ENCODE measurements at regions not wholly inside any gene's neighbourhood (a gene's known extent, or its start where the extent isn't known, plus 50 kb on each side); places are given as distances from the start of the nearest gene placed in this dataset.
"Not testable (repeated sequence)": the region's sequence is repeated elsewhere in the genome, so short reads cannot be mapped to it uniquely, and the experiment has no call there.

GRCh38 chr14:106347890-106348755 is 821.7 kb downstream of the TMEM121 start:
- no peak for DNase-seq (ENCODE audit: low read depth in 2 of 2)

DNA sequence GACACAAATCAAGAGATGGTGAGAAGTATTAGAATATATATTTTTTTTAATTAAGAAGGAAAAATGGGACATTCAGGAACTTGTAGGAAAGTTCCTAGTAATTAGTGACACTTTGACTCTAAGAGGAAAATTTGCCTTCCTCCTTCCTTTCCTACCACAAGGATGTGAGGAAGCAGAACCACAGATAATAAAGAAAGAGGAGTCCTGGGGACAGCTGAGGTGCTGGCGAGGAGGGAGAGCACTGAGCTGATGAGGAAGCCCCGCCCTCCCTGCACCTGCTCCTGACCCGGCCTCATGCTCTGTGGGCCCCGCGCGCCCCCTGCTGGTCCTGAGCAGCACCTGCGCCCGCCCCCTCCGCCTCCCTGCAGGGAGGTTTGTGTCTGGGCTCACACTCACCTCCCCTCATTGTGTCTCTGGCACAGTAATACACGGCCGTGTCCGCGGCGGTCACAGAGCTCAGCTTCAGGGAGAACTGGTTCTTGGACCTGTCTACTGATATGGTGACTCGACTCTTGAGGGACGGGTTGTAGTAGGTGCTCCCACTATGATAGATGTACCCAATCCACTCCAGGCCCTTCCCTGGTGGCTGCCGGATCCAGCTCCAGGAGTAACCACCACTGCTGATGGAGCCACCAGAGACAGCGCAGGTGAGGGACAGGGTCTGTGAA is 822.6 kb downstream of the TMEM121 start:
- DNase-seq (ENCODE audit: low read depth in 2 of 2) = peak; percentile 31 to 82

- not testable (repeated sequence) for DNase-seq (ENCODE audit: low read depth in 2 of 2)
Observed at GRCh38 chr14:106349678-106350457, 823.5 kb downstream of the TMEM121 start.

GRCh38 chr14:106355007-106355791 is 828.8 kb downstream of the TMEM121 start:
- not testable (repeated sequence) for DNase-seq (ENCODE audit: low read depth in 2 of 2)

DNA sequence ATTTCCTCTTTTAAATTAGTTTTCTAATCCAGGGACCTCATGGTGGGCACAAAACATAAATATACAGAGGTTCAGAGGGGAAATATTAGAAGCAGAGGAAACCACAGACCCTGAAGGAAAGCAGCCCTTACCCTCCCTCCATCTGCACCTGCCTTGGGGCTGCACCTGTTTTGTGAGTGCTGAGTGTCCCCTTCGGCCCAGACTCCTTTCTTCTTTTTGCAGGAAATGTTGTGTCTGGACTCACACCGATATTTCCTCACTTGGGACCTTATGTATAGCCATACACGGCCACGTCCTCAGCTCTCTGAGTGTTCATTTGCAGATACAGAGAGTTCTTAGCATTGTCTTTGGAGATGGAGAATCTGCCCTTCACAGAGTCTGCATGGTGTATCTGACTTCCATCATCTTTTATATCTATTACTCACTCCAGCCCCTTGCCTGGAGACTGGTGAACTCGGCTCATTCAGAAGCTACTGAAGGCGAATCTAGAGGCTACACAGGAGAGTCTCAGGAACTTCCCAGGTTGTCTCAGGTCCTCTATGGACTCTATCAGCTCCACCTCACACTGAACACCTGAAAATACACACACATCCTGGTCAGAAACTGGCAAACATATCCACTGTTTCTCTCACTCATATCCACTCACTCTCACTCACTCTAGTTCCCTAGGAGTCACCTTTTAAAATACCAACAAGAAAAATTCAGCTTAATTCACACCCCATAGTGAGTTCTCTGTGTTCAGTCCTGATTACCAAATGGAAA is 829.7 kb downstream of the TMEM121 start:
- not testable (repeated sequence) for DNase-seq (ENCODE audit: low read depth in 2 of 2)

DNA sequence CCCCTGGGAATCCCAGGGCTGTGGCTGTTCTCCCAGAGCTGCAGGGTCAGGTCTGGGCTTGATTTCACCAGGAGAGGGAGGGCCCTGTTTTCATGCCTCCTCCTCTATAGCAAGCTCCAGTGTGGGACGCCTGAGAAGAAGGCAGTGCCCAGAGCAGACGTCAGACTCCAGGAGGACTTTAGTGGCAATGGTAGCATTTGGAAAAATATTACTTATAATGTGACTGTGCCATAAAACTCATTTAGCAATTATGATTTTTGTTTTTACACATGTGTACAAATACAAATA is 830.2 kb downstream of the TMEM121 start:
- not testable (repeated sequence) for DNase-seq (ENCODE audit: low read depth in 2 of 2)

DNA sequence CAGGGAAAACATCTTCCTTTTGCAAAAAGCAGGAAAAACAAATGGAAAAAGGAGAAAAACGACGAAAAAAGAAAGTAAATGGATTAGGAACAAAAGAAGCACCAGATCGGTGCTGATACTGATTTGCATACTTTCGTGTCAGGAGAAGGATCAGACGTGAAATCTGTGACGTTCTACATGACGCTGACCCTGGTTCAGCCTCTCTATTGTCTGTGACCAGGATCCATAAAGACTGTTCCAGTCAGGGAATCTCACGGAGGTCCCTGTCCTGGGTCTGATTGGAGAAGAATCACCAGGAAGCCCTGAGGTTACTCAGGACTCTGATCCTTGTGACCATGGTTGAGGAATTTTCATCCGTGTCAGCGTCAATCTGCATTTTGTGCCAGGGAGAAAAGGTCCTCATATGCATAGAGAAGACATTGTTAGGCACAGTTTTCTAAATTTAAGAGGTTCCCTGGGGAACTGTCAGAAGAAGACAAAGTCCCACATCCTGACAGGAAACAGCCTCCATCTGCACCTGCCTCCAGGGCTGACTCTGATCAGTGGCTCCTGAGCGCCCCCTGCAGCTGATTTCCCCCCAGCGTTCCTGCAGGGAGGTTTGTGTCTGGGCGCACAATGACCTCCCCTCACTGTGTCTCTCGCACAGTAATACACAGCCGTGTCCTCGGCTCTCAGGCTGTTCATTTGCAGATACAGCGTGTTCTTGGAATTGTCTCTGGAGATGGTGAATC is 832.9 kb downstream of the TMEM121 start:
- DNase-seq (ENCODE audit: low read depth in 2 of 2) = not testable (repeated sequence)

DNA sequence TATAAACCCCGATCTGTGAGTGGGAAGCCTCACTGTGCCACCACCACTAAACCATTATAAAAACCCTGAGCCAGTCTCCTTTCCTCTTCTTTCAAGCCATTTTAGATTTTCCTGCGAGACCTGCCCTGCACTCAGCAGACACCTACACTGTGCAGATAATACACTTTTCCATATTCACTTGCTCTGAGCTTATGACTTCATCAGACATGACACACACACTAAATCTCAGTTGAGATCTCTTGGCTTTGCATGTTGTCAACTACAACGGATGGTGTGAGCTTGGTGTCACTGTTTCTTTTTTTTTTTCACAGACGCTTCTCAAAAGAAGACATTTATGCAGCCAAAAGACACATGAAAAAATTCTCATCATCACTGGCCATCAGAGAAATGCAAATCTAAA is 839.0 kb downstream of the TMEM121 start:
- DNase-seq (ENCODE audit: low read depth in 2 of 2) = not testable (repeated sequence)

- not testable (repeated sequence) for DNase-seq (ENCODE audit: low read depth in 2 of 2)
Observed at GRCh38 chr14:106365894-106366293, 839.5 kb downstream of the TMEM121 start.

GRCh38 chr14:106366971-106367370 is 840.6 kb downstream of the TMEM121 start:
- not testable (repeated sequence) for DNase-seq (ENCODE audit: low read depth in 2 of 2)

DNA sequence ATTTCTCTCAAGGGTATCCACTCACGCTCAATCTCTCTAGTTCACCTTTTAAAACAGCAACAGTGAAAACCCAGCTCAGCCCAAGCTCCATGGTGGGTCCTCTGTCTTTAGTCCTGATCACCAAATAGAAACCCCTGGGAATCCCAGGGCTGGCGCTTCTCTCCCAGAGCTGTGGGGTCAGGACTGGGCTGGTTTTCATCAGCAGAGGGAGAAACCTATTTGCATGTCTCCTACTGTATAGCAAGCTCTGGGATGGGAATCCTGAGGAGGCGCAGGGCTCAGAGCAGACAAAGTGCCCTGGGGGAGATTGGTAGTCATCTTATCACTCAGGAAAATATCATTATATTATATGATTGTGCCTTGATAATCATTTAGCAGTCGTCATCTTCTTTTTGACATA is 843.1 kb downstream of the TMEM121 start:
- DNase-seq (ENCODE audit: low read depth in 2 of 2) = not testable (repeated sequence)

DNA sequence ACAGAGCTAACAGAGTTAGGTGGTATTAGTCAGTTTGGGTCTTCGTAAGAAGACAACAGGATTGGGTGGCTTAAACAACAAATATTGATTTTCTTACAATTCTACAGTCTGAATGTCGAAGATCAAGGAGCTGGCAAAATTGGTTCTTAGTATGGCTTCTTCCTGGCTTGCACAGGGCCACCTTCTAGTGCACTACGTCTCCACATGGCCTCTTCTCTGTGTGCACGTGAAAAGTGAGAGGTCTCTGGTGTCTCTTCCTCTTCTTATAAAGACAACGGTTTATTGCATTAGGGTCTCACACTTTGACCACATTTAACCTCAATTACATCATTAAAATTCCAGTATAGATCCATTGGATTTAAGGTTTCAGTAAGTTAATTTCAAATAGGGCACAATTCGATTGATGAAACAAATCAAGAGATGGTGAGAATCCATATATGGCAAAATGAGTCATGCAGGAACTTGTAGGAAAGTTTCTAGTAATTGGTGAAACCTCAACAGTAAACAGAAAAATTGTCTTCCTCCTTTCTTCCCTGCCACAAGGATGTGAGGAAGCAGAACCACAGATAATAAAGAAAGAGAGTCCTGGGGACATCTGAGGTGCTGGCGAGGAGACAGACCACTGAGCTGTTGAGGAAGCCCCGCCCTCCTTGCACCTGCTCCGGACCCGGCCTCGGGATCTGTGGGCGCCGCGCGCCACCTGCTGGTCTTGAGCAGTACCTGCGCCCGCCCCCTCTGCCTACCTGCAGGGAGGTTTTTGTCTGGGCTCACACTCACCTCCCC is 846.7 kb downstream of the TMEM121 start:
- DNase-seq (ENCODE audit: low read depth in 2 of 2) = peak; percentile 47 to 65

DNA sequence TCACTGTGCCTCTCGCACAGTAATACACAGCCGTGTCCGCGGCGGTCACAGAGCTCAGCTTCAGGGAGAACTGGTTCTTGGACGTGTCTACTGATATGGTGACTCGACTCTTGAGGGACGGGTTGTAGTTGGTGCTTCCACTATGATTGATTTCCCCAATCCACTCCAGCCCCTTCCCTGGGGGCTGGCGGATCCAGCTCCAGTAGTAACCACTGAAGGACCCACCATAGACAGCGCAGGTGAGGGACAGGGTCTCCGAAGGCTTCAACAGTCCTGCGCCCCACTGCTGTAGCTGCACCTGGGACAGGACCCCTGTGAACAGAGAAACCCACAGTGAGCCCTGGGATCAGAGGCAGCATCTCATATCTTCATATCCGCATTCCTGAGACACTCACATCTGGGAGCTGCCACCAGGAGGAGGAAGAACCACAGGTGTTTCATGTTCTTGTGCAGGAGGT is 847.3 kb downstream of the TMEM121 start:
- DNase-seq (ENCODE audit: low read depth in 2 of 2) = not testable (repeated sequence)

- DNase-seq (ENCODE audit: low read depth in 2 of 2) = no peak
Observed at GRCh38 chr14:106377432-106377831, 851.0 kb downstream of the TMEM121 start.

GRCh38 chr14:106378191-106378590 is 851.8 kb downstream of the TMEM121 start:
- no peak for DNase-seq (ENCODE audit: low read depth in 2 of 2)

GRCh38 chr14:106380740-106381139 is 854.4 kb downstream of the TMEM121 start:
- no peak for DNase-seq (ENCODE audit: low read depth in 2 of 2)

DNA sequence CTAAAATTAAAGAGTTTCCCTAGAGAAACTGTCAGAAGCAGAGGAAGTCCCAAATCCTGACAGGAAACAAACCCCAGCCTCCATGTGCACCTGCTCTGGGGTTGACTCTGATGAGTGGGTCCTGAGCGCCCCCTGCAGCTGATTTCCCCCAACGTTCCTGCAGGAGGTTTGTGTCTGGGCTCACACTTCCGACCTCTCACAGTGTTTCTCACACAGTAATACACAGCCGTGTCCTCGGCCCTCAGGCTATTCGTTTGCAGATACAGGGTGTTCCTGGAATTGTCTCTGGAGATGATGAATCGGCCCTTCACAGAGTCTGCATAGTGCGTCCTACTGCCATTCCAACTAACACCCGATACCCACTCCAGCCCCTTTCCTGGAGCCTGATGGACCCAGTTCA is 862.8 kb downstream of the TMEM121 start:
- not testable (repeated sequence) for DNase-seq (ENCODE audit: low read depth in 2 of 2)

- DNase-seq (ENCODE audit: low read depth in 2 of 2) = no peak
Observed at GRCh38 chr14:106390401-106390800, 864.0 kb downstream of the TMEM121 start.

- no peak for DNase-seq (ENCODE audit: low read depth in 2 of 2)
Observed at GRCh38 chr14:106390947-106391346, 864.6 kb downstream of the TMEM121 start.

Data from stimulated activated CD8-positive, alpha-beta memory T cell treated with anti-CD3 and anti-CD28 coated beads, Interleukin-7, amount 100 ng/mL, for 4 hours (primary cell).